ENCODE measurements at regions not wholly inside any gene's neighbourhood (a gene's known extent, or its start where the extent isn't known, plus 50 kb on each side); places are given as distances from the start of the nearest gene placed in this dataset.

DNA sequence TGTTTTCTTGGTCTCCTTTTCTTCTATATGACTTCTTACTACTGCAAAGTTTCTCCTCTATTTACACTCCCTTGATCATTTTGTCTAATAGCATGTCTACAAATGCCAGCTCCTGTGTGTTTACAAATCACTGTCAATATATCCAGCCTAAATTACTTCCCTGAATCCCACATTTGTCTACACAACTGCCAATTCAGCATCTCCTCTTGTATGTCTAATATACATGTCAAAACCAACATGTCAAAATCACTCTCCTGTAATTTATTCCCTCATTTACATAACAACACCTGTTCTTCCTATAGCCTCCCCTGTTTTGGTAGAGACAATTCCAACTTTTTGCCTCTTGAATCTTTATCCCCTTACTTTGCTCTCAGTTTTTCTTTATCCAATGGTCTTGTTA is 359.3 kb downstream of the PLOD2 start:
- H3K4me1 Mint-ChIP-seq, result no peaks in the 10 kb centered on the region
- H3K36me3 Mint-ChIP-seq (ENCODE audit: low read depth), result no peaks in the 10 kb centered on the region
- H3K27ac Mint-ChIP-seq, result no peak overlapping the region
- DNase-seq (no peak), ATAC-seq (no peak)
- no peak overlapping the region for H3K4me3 Mint-ChIP-seq
- H3K27me3 Mint-ChIP-seq, result no peaks in the 10 kb centered on the region
- no peaks in the 10 kb centered on the region for H3K9me3 ChIP-seq (ENCODE audit: control insufficient read depth, low read length, poor library complexity, severe bottlenecking)

DNA sequence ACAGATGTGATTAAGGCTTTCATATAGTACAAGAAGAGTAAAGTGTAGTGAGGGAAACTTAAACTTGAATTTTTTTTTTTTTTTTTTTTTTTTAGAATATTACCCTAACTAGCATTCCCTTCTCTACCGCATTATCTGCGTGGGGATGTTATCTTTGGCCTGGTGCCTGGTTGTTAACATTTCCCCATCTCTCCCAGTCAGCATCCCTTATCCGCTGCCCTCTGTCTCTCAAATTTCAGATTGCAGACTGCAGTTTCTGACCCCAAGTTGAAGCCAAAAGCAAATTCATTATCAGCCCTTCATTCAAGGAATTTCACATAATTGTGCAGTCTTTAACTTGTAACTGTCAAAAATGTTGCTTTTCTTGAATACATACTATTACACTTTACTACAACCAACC is 353.0 kb downstream of the PLOD2 start:
- H3K9me3 ChIP-seq (ENCODE audit: control insufficient read depth, low read length, poor library complexity, severe bottlenecking), result no peaks in the 10 kb centered on the region
- no peaks in the 10 kb centered on the region for H3K36me3 Mint-ChIP-seq (ENCODE audit: low read depth)
- H3K4me3 Mint-ChIP-seq, result no peak overlapping the region
- no peak overlapping the region for H3K27ac Mint-ChIP-seq
- DNase-seq (no peak), ATAC-seq (no peak)
- no peaks in the 10 kb centered on the region for H3K27me3 Mint-ChIP-seq
- no peaks in the 10 kb centered on the region for H3K4me1 Mint-ChIP-seq

DNA sequence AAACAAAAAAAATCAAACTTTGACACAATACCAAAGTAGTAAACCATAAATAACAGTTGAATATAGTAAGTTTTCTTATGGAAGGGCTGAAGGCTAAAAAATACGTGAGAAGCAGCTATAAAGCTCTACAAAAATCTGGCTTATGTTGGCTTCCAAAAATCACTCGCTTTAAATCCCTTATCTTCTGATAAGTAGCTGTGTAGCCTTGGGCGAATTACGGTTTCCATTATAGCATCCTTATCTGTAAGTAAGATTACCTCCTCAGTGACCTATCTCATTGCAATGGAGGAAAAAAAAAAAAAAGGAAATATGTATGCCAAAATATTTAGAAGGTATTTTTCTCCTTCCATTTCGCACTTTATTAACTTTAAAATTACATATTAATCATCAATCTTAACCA is 348.6 kb downstream of the PLOD2 start:
- no peaks in the 10 kb centered on the region for H3K9me3 ChIP-seq (ENCODE audit: control insufficient read depth, low read length, poor library complexity, severe bottlenecking)
- H3K4me1 Mint-ChIP-seq, result no peaks in the 10 kb centered on the region
- H3K4me3 Mint-ChIP-seq, result no peak overlapping the region
- ATAC-seq, result no peak
- DNase-seq, result no peak
- no peaks in the 10 kb centered on the region for H3K27me3 Mint-ChIP-seq
- no peak overlapping the region for H3K27ac Mint-ChIP-seq
- no peaks in the 10 kb centered on the region for H3K36me3 Mint-ChIP-seq (ENCODE audit: low read depth)

DNA sequence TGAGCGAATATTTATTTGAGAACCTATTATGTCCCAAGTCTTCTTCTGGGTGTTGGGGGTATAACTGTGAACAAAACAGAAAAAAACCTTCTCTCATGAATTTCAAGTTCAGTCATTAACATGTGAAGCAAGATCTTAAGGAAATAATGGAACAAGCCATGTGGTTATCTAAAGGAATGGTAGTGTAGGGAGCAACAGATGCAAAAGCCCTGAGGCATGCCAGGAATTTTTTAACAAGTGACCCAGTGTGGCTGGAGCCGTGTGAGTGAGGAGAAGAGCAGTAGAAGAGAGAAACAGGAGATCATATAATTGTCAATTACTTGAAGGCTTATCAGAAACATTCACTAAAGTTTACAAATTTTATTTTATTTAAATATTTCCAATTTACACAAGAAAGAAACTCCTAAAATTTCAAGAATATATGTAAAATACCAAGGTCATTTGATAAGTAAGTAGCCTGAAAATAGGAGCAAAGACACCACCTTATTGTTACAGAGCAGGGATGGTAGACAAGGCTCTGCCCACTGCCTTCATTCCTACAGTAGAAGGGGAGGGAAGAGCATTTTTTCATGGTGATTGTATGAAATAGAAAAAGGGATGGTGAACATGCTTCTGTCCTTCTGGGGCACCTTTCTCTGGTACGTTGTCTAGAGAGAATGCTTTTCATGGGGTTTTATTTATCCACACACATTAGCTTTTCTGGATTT is 345.1 kb downstream of the PLOD2 start:
- H3K4me1 Mint-ChIP-seq, result no peaks in the 10 kb centered on the region
- H3K27me3 Mint-ChIP-seq, result no peaks in the 10 kb centered on the region
- no peaks in the 10 kb centered on the region for H3K36me3 Mint-ChIP-seq (ENCODE audit: low read depth)
- DNase-seq (no peak), ATAC-seq (no peak)
- H3K9me3 ChIP-seq (ENCODE audit: control insufficient read depth, low read length, poor library complexity, severe bottlenecking), result no peaks in the 10 kb centered on the region
- no peak overlapping the region for H3K4me3 Mint-ChIP-seq
- no peak overlapping the region for H3K27ac Mint-ChIP-seq

DNA sequence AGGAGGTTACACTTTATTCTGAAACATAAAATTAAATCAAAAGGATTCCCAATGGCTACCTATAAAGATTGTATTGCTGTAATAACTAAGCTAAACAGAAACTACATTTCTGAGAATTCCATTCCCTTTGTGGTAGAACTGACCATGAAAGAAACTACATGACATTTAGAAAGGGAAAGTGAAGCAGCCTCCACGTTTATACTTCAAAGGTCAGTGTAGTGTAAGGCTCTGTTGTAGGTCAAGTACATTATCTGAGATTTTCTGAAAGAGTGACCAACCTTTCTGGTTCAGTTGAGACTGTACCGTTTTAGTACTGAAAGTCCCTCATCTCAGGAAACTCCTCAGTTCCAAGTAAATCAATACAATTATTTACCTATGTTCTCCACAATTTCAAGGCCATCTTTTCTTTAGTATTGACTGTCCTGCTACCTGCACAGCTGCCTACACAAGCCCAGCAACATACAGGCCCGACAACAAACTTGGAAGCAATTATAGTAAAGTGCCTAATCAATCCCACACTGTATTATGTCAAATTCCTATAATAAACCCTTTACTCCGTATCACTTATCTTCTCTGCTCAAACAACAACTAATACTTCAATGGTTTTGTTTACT is 343.0 kb downstream of the PLOD2 start:
- DNase-seq (no peak), ATAC-seq (no peak)
- no peak overlapping the region for H3K4me3 Mint-ChIP-seq
- H3K36me3 Mint-ChIP-seq (ENCODE audit: low read depth), result no peaks in the 10 kb centered on the region
- H3K27me3 Mint-ChIP-seq, result no peaks in the 10 kb centered on the region
- H3K27ac Mint-ChIP-seq, result no peak overlapping the region
- no peaks in the 10 kb centered on the region for H3K9me3 ChIP-seq (ENCODE audit: control insufficient read depth, low read length, poor library complexity, severe bottlenecking)
- no peaks in the 10 kb centered on the region for H3K4me1 Mint-ChIP-seq

DNA sequence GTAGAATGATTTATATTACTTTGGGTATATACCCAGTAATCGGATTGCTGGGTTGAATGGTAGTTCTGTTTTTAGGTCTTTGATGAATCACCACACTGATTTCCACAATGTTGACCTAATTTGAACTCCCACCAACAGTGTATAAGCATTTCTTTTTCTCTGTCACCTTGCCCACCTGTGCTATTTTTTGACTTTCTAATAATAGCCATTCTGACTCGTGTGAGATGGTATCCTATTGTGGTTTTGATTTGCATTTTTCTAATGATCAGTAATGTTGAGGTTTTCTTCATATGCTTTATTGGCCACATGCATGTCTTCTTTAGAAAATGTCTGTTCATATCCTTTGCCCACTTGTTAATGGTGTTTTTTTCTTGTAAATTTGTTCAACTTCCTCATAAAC is 340.8 kb downstream of the PLOD2 start:
- no peak for DNase-seq
- no peak for ATAC-seq
- no peak overlapping the region for H3K4me3 Mint-ChIP-seq
- no peaks in the 10 kb centered on the region for H3K27me3 Mint-ChIP-seq
- no peaks in the 10 kb centered on the region for H3K36me3 Mint-ChIP-seq (ENCODE audit: low read depth)
- H3K9me3 ChIP-seq (ENCODE audit: control insufficient read depth, low read length, poor library complexity, severe bottlenecking), result no peaks in the 10 kb centered on the region
- H3K27ac Mint-ChIP-seq, result no peak overlapping the region
- no peaks in the 10 kb centered on the region for H3K4me1 Mint-ChIP-seq

DNA sequence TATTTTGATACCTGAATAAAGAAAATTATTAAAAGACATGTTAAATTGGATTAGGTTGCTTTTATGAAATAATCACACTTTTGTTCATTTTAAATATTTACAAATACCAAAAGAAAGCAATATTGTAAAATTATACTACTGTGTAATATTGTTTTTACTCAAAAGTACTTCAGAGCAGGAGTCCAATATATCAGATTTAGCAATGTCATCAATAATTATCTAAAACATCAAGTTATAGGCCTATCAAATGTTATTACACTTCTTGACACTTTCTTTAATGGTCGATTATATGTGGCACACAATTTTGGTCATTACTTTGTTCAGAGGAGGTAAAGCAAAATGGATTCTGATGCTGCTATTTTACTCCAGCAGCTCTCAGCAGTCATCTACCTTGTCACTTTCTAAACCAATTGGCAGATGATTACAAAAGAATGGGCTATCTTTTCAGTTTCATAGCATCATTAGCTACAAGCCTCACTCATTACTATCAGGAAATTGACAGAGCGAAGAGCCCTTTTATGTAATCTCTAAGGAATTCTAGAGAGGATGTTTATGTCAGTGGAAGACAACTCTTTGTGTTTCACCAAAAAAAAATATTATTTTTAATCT is 318.6 kb downstream of the PLOD2 start:
- no peak overlapping the region for H3K27ac Mint-ChIP-seq
- no peak overlapping the region for H3K4me3 Mint-ChIP-seq
- H3K36me3 Mint-ChIP-seq (ENCODE audit: low read depth), result no peaks in the 10 kb centered on the region
- H3K4me1 Mint-ChIP-seq, result no peaks in the 10 kb centered on the region
- no peaks in the 10 kb centered on the region for H3K9me3 ChIP-seq (ENCODE audit: control insufficient read depth, low read length, poor library complexity, severe bottlenecking)
- DNase-seq, result no peak
- no peaks in the 10 kb centered on the region for H3K27me3 Mint-ChIP-seq
- ATAC-seq, result no peak

DNA sequence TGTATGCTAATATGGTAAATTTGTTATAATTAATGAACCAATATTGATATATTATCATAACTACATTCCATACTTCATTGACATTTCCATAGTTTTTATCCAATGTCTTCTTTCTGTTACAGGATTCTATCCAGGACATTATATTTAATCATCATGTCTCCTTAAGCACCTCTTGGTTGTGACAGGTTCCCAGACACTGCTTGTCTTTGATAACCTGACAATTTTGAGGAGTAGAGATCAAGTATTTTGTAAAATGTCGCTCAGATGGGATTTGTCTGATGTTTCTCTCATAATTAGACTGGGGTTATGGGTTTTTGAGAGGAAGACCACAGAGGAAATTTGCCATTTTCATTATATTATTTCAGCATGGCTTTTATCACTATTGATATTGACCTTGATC is 317.4 kb downstream of the PLOD2 start:
- no peaks in the 10 kb centered on the region for H3K9me3 ChIP-seq (ENCODE audit: control insufficient read depth, low read length, poor library complexity, severe bottlenecking)
- no peak overlapping the region for H3K4me3 Mint-ChIP-seq
- no peaks in the 10 kb centered on the region for H3K4me1 Mint-ChIP-seq
- DNase-seq (no peak), ATAC-seq (no peak)
- no peaks in the 10 kb centered on the region for H3K27me3 Mint-ChIP-seq
- no peak overlapping the region for H3K27ac Mint-ChIP-seq
- H3K36me3 Mint-ChIP-seq (ENCODE audit: low read depth), result no peaks in the 10 kb centered on the region

DNA sequence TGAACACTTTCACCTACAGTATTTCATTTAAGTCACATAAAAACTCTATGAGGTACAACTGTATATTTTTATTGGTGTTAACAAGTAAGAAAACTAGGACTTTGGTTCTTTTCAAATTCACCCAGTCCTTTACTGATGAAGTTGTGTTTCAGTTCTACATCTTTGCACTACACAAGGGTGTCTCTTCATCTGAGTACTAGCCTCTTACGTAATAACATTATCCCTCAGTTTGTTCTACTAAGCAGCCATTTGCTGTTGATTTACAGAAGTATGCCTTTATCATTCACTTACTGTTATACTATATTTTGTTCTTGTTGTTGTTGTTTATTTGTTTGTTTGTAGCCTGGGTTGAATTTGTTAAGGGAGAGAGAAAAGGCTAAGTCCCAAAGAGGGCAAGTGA is 311.9 kb downstream of the PLOD2 start:
- H3K4me1 Mint-ChIP-seq, result no peaks in the 10 kb centered on the region
- no peak for DNase-seq
- H3K36me3 Mint-ChIP-seq (ENCODE audit: low read depth), result no peaks in the 10 kb centered on the region
- ATAC-seq, result no peak
- no peak overlapping the region for H3K27ac Mint-ChIP-seq
- H3K27me3 Mint-ChIP-seq, result no peaks in the 10 kb centered on the region
- no peak overlapping the region for H3K4me3 Mint-ChIP-seq
- no peaks in the 10 kb centered on the region for H3K9me3 ChIP-seq (ENCODE audit: control insufficient read depth, low read length, poor library complexity, severe bottlenecking)

DNA sequence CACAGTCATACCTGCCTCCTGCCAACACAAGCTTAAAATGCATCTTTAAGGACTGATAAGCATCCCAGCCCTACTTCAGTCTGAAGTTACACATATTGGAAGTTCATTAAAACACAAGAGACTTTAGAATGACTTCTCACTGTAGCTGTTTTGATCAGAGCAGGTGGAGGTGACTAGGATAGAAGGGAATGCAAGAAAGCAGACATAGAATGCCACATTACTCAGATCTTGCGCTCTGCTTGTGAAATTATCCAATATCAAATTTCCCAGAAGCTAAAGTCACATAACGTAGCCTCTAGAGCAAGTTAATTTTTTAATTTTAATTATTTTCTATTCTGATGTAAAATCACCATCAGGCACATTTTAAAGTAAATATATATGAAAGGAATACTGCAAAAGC is 306.5 kb downstream of the PLOD2 start:
- H3K4me1 Mint-ChIP-seq, result no peaks in the 10 kb centered on the region
- H3K9me3 ChIP-seq (ENCODE audit: control insufficient read depth, low read length, poor library complexity, severe bottlenecking), result no peaks in the 10 kb centered on the region
- DNase-seq (no peak), ATAC-seq (no peak)
- no peaks in the 10 kb centered on the region for H3K36me3 Mint-ChIP-seq (ENCODE audit: low read depth)
- no peak overlapping the region for H3K4me3 Mint-ChIP-seq
- H3K27me3 Mint-ChIP-seq, result no peaks in the 10 kb centered on the region
- H3K27ac Mint-ChIP-seq, result no peak overlapping the region

DNA sequence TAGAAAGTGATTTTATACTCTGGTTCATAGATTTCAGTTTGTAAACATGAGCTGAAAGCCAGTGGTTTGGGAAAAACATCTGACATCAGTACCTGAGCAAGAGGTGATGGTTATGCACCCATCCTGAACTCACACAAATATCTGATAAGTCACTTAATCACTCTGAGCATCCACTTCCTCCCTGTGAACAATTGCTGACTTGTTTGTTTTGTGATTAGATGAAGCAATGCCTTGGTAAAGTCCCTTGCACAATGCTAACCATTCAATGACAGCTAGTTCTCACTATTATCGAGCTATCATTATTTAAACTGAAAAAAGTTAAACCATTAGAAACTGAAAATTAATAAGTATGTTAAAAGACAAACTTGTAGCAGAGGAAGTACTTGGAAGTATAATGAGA is 303.0 kb downstream of the PLOD2 start:
- no peaks in the 10 kb centered on the region for H3K9me3 ChIP-seq (ENCODE audit: control insufficient read depth, low read length, poor library complexity, severe bottlenecking)
- no peak for ATAC-seq
- H3K27ac Mint-ChIP-seq, result no peak overlapping the region
- H3K4me1 Mint-ChIP-seq, result no peaks in the 10 kb centered on the region
- no peak for DNase-seq
- H3K4me3 Mint-ChIP-seq, result no peak overlapping the region
- no peaks in the 10 kb centered on the region for H3K36me3 Mint-ChIP-seq (ENCODE audit: low read depth)
- H3K27me3 Mint-ChIP-seq, result no peaks in the 10 kb centered on the region

DNA sequence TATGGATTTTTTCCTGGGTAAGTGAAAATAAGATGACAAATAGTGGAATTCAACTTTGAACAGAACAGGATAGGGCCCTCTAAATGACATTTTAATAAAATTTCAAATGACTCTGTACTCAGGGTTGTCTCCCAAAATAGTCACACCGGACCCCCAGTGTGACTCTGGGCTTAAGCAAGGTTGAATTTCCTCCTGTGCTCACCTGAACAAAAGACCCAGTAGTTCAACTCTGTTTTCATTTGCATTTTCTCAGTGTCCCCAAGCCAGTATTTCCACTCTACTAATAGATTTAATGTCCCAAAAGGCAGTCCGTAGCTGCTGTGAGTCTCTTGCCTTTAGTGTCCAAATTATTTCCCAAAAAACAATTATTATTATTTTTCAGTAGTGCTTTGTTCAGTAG is 296.6 kb downstream of the PLOD2 start:
- no peaks in the 10 kb centered on the region for H3K9me3 ChIP-seq (ENCODE audit: control insufficient read depth, low read length, poor library complexity, severe bottlenecking)
- H3K27me3 Mint-ChIP-seq, result no peaks in the 10 kb centered on the region
- peaks cover 2% of the 10 kb centered on the region for H3K36me3 Mint-ChIP-seq (ENCODE audit: low read depth)
- ATAC-seq (no peak), DNase-seq (no peak)
- no peak overlapping the region for H3K4me3 Mint-ChIP-seq
- H3K27ac Mint-ChIP-seq, result no peak overlapping the region
- no peaks in the 10 kb centered on the region for H3K4me1 Mint-ChIP-seq

DNA sequence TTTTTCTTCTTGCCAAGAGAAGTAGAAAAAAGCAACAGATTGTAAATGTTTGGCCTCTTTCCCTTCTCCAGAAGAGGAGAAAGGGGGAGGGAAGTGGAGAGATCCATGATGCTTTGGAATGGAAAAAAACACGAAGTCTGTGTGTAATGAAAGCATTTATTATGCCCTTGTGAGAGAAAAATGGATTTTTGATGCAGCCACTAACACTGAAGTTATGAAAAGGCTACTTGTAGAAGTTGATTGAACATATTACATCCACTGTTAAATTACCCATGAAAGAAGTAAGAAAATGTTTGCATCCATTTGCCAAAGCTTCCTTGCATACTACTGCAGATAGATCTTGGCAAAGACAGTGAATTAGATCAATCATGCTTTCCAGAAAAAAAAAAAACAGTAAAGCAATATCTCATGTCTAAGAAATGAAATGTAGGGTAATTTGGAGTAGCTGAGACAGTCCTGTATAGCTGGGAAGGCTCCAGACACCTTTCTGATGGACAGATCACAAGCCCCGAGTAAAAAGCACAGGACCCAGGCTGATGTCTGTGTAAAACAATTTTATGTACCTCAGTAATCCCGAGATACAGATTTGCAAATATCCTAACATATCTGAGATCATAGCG is 295.5 kb downstream of the PLOD2 start:
- H3K27ac Mint-ChIP-seq, result no peak overlapping the region
- peaks cover 2% of the 10 kb centered on the region for H3K36me3 Mint-ChIP-seq (ENCODE audit: low read depth)
- H3K9me3 ChIP-seq (ENCODE audit: control insufficient read depth, low read length, poor library complexity, severe bottlenecking), result no peaks in the 10 kb centered on the region
- H3K27me3 Mint-ChIP-seq, result no peaks in the 10 kb centered on the region
- H3K4me1 Mint-ChIP-seq, result no peaks in the 10 kb centered on the region
- no peak for DNase-seq
- ATAC-seq, result no peak
- H3K4me3 Mint-ChIP-seq, result no peak overlapping the region

DNA sequence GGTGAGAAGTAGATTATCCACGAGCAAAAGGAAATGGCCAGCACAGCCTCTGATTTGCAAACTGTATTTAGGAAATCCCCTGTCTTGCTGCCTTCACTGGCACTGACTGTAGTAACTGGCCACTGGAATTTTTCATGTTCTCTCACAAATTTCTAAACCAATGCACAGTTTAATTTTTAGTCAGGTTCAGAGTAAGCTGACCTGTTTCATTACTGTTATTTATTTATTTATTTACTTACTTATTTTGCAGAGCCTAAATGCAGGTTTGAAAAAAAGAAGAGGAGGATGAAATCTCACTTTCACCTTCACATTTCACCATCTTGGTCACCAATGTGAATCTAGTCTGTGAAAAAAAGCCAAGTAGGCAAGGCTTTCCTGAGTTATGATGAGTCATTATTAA is 291.0 kb downstream of the PLOD2 start:
- H3K27me3 Mint-ChIP-seq, result no peaks in the 10 kb centered on the region
- no peaks in the 10 kb centered on the region for H3K9me3 ChIP-seq (ENCODE audit: control insufficient read depth, low read length, poor library complexity, severe bottlenecking)
- ATAC-seq, result no peak
- H3K4me1 Mint-ChIP-seq, result no peaks in the 10 kb centered on the region
- H3K36me3 Mint-ChIP-seq (ENCODE audit: low read depth), result peaks cover 2% of the 10 kb centered on the region
- no peak overlapping the region for H3K4me3 Mint-ChIP-seq
- DNase-seq, result no peak
- no peak overlapping the region for H3K27ac Mint-ChIP-seq

All from T-helper 17 cell (primary cell).